ENCODE measurements at regions not wholly inside any gene's neighbourhood (a gene's known extent, or its start where the extent isn't known, plus 50 kb on each side); places are given as distances from the start of the nearest gene placed in this dataset.

DNA sequence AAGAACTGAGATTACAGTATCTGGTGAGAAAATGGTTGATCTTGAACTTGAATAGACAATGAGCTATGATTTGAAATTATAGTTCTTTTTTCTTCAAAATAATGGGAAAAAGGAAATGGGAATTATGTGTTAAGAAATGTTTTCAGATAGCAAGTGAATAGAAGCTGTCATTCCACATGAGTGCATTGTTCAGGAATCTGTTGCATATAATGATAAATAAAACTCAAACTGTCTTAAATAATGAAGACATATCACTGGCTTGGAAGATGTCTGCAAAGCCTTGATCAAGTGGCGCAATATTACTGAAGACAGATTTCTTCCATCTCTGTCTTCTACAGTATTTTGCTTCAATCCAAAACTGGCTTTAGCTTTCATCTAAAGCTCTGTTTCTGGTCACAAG is 479.3 kb upstream of the ZFP42 start:
- TF ChIP-seq, protein P1, sequence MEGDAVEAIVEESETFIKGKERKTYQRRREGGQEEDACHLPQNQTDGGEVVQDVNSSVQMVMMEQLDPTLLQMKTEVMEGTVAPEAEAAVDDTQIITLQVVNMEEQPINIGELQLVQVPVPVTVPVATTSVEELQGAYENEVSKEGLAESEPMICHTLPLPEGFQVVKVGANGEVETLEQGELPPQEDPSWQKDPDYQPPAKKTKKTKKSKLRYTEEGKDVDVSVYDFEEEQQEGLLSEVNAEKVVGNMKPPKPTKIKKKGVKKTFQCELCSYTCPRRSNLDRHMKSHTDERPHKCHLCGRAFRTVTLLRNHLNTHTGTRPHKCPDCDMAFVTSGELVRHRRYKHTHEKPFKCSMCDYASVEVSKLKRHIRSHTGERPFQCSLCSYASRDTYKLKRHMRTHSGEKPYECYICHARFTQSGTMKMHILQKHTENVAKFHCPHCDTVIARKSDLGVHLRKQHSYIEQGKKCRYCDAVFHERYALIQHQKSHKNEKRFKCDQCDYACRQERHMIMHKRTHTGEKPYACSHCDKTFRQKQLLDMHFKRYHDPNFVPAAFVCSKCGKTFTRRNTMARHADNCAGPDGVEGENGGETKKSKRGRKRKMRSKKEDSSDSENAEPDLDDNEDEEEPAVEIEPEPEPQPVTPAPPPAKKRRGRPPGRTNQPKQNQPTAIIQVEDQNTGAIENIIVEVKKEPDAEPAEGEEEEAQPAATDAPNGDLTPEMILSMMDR (IDR thresholded peaks at IDR 0.05; ENCODE audit: insufficient read depth, low read length), result no peak
- no peak for DNase-seq (ENCODE audit: low read depth)
- H3K4me3 ChIP-seq (ENCODE audit: low read depth, low read length), result no peak overlapping the region

DNA sequence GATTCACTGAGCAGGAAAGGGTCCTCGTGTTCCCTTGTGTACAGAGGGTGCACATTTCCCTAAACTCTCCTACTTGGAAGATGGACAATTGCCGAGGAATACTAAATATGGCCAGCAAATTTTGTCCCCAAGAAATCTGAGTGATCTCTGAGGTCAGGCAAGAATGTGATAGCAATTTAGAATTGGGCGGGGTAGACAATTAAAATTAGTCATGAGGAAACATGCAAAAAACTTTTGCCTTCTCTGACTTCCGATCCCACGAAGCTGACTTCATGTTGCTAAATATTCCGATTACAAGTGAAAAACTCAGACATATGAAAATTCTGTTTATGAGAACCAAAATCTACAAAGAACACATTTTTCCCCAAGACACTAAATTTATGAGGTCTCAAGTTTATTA is 453.9 kb upstream of the ZFP42 start:
- no peak overlapping the region for H3K4me3 ChIP-seq (ENCODE audit: low read depth, low read length)
- TF ChIP-seq, protein P1 (IDR thresholded peaks at IDR 0.05; ENCODE audit: insufficient read depth, low read length), result no peak
- DNase-seq (ENCODE audit: low read depth), result no peak

DNA sequence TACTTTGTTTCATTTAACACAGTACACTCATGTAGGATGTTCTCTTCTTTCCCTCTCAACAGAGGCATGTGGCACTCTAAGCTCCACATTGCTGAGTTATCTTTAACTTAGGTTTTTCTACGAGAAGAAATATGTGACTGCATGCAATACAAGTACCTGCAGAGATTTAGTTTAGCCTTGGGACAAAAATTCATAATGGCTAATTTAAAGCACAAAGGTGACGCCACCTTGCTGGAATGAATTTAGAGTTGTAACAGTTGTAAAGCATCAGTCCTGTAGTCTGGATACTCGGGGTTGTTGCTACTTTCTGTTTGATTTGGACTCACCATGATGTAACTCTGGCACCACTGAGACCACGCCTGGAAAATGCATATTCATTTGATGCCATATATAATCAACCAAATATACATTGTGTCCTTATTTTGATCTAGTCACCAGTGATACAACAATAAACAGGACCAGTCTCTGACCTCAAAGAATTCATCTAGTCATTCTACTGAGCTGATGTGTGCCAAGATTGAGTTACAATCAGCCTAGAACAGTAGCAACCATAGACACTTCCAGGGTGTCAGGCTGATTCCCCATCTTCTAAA is 451.0 kb upstream of the ZFP42 start:
- TF ChIP-seq, protein P1 (IDR thresholded peaks at IDR 0.05; ENCODE audit: insufficient read depth, low read length), result no peak

DNA sequence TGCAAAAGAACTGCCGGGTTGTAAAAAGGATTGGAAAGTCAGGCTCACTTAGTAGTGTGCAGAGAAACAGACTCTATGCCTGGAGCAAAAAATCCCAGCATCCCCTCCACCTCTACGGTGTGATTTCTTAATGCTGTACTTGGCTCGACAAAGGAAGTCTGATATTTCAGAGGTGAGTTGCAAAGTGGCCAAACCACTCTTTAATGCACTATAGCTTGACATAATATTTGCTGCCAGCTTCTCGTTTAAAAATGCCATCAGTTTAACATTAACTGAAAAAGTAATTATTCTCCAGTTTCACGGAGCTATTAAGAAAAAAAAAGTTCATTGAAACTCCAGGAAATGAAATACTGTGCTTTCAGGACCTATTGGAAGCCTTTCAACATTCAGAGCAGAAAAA is 448.3 kb upstream of the ZFP42 start:
- no peak overlapping the region for H3K4me3 ChIP-seq (ENCODE audit: low read depth, low read length)
- TF ChIP-seq, protein P1 (IDR thresholded peaks at IDR 0.05; ENCODE audit: insufficient read depth, low read length), result no peak
- no peak for DNase-seq (ENCODE audit: low read depth)

More for the DNA sequence above, 451.0 kb upstream of the ZFP42 start:
- H3K4me3 ChIP-seq (ENCODE audit: low read depth, low read length), result no peak overlapping the region
- DNase-seq (ENCODE audit: low read depth), result no peak

DNA sequence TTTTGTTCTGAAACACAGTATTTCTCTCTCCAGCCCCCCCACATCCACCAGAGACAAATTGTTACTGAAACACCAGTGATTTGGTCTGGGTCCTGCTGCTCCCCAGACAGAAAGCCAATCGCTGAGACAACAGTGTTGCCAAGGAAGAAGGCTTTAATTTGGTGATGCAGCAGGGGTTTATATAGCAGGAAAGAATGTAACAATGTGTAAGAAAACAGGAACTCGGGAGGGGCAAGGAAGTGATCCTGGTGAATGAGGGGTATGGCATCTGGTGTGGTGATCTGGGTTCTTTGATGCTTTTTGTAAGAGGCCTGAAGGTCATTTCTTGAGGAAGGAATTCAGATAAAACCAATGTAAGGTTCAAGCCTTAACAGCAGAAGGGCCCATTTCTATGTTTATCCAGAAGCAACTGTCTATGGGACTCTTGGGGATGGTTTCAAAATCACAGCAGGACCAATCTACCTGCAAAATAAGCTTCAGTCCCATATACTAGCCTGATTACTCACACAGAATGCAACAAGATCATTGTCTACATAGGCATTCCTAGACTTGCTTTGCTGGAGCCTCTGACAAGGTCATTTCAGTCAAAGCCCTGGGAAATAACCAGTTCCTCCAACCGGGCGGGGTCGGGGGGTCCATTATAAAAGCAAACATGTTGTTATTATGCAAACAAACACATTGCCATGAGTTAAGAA is 445.2 kb upstream of the ZFP42 start:
- TF ChIP-seq, protein P1 (IDR thresholded peaks at IDR 0.05; ENCODE audit: insufficient read depth, low read length), result no peak
- DNase-seq (ENCODE audit: low read depth), result no peak
- H3K4me3 ChIP-seq (ENCODE audit: low read depth, low read length), result no peak overlapping the region

DNA sequence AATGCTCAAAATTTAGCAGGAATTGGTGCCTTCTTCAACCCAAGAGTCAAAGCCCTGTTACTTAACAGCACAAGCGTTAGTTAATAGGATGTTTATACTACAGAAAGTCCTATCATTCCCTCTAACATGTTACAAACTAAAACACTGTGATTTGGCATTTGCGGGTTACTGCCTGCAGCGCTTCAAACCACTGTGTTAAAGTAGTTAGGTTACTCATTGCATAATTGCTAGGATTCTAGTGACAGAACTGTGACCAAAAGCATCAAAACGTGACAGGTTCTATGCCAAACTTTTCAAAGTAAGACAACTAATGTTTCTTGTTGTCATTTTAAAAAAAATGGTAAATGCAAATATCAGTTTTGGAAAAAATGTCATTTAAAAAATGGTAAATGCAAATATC is 442.8 kb upstream of the ZFP42 start:
- no peak for DNase-seq (ENCODE audit: low read depth)
- TF ChIP-seq, protein P1 (IDR thresholded peaks at IDR 0.05; ENCODE audit: insufficient read depth, low read length), result no peak
- H3K4me3 ChIP-seq (ENCODE audit: low read depth, low read length), result no peak overlapping the region
